Mammary epithelial cell (primary cell): ENCODE measurements at regions not wholly inside any gene's neighbourhood (a gene's known extent, or its start where the extent isn't known, plus 50 kb on each side); places are given as distances from the start of the nearest gene placed in this dataset.

Experiments used
- EZH2 ChIP-seq: IDR thresholded peaks from 2 replicates; pipeline ENCODE4 v1.6.1; 2012; ENCODE audit warnings: low read length, inconsistent platforms, borderline replicate concordance
- TF ChIP-seq, protein P1 (sequence below), 2 donors: IDR thresholded peaks in 1 of 2; conservative IDR thresholded peaks in 1 of 2; 2 replicates each; pipeline ENCODE4 v1.5.1; 2011 to 2012; ENCODE audit warnings: inconsistent platforms in 2 of 2, low read length in 2 of 2, mild to moderate bottlenecking in 2 of 2, control low read depth in 1 of 2, low read depth in 1 of 2; ENCODE audit not compliant: insufficient read depth in 1 of 2; ENCODE audit errors: extremely low read depth in 1 of 2

DNA sequence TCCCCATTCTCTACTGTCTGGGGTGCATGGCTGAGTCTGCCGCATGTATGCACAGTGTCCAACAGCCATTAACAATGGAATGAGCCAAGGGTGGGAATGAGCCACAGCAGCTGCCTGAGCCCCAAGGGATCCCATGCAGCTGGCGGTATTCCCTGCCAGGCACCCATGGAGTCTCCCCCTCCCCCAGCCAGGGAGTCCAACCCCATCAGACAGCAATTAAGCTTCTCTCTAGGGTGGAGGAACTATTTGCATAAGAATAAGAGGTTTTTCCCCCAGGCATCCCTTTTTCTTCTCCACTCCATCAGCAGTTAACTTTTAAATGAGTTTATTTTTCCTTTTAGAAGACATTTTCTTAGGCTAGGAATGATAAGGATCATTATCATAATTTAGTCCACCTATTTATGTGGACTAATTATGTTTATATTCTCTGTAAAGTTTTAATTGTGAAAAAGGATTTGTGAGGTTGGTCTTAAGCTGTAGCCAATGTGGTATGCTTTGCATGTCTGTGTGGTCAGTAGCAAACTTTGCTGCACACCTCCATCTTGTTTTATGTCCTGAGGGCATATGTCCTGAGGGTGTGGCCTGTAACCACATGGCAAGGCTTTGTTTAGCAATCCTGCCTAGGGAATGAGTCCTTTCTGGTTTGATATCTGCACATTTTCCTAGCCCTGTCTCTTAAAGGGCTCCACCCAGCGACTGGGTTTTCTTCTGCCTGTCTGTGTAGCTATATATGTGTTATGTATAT, 158.9 kb upstream of the OLIG3 start:
- TF ChIP-seq, protein P1, sequence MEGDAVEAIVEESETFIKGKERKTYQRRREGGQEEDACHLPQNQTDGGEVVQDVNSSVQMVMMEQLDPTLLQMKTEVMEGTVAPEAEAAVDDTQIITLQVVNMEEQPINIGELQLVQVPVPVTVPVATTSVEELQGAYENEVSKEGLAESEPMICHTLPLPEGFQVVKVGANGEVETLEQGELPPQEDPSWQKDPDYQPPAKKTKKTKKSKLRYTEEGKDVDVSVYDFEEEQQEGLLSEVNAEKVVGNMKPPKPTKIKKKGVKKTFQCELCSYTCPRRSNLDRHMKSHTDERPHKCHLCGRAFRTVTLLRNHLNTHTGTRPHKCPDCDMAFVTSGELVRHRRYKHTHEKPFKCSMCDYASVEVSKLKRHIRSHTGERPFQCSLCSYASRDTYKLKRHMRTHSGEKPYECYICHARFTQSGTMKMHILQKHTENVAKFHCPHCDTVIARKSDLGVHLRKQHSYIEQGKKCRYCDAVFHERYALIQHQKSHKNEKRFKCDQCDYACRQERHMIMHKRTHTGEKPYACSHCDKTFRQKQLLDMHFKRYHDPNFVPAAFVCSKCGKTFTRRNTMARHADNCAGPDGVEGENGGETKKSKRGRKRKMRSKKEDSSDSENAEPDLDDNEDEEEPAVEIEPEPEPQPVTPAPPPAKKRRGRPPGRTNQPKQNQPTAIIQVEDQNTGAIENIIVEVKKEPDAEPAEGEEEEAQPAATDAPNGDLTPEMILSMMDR (conservative IDR thresholded peaks at IDR 0.05 in 1 of 2, IDR thresholded peaks at IDR 0.05 in 1 of 2; ENCODE audit: extremely low read depth in 1 of 2, insufficient read depth in 1 of 2, low read depth in 1 of 2, low read length in 2 of 2) = no peak
- no peak for TF ChIP-seq EZH2
